Keratinocyte (primary cell): ENCODE measurements at regions not wholly inside any gene's neighbourhood (a gene's known extent, or its start where the extent isn't known, plus 50 kb on each side); places are given as distances from the start of the nearest gene placed in this dataset.
"Not testable (repeated sequence)": the region's sequence is repeated elsewhere in the genome, so short reads cannot be mapped to it uniquely, and the experiment has no call there.

Experiments
- CTCF ChIP-seq, 3 experiments: IDR thresholded peaks in 1 of 3; conservative IDR thresholded peaks in 1 of 3; optimal IDR thresholded peaks in 1 of 3; 2 replicates in 2 of 3; 3 replicates in 1 of 3; pipeline versions ENCODE3 to v1.5.1; 2011; ENCODE audit warnings: low read length in 3 of 3, mild to moderate bottlenecking in 3 of 3, moderate library complexity in 2 of 3, control low read depth in 1 of 3, inconsistent platforms in 1 of 3; ENCODE audit not compliant: insufficient read depth in 2 of 3; ENCODE audit errors: extremely low read depth in 1 of 3
- EZH2 ChIP-seq: IDR thresholded peaks from one replicate; pipeline ENCODE4 v1.6.1; 2012; ENCODE audit warnings: inconsistent platforms, mild to moderate bottlenecking, low read length, moderate library complexity

- TF ChIP-seq CTCF (optimal IDR thresholded peaks at IDR 0.05 in 1 of 3, IDR thresholded peaks at IDR 0.05 in 1 of 3, conservative IDR thresholded peaks at IDR 0.05 in 1 of 3; ENCODE audit: extremely low read depth in 1 of 3, insufficient read depth in 2 of 3, low read length in 3 of 3); EZH2: not testable (repeated sequence)
These were observed 51.5 kb upstream of the PAX8 start for GRCh38 chr2:113330060-113330767.
